ENCODE measurements at regions not wholly inside any gene's neighbourhood (a gene's known extent, or its start where the extent isn't known, plus 50 kb on each side); places are given as distances from the start of the nearest gene placed in this dataset.
"Not testable (repeated sequence)": the region's sequence is repeated elsewhere in the genome, so short reads cannot be mapped to it uniquely, and the experiment has no call there.

DNA sequence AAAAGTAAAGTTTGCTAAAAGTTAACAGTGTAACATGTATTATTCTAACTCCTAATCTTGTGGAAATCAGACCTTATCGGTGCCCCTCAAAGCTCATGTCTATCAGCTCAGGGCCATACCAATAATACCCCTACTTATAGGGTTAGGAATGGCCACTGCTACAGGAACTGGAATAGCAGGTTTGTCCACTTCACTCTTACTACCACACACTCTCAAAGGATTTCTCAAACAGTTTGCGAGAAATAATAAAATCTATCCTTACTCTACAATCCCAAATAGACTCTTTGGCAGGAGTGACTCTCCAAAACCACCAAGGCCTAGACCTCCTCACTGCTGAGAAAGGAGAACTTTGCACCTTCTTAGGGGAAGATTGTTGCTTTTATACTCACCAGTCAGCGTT is 1677.7 kb downstream of the OLFM4 start:
- DNase-seq (ENCODE audit: low spot score), result no peak

- no peak for DNase-seq (ENCODE audit: low spot score)
These were observed 1680.9 kb downstream of the OLFM4 start for GRCh38 chr13:54709546-54709945.

DNA sequence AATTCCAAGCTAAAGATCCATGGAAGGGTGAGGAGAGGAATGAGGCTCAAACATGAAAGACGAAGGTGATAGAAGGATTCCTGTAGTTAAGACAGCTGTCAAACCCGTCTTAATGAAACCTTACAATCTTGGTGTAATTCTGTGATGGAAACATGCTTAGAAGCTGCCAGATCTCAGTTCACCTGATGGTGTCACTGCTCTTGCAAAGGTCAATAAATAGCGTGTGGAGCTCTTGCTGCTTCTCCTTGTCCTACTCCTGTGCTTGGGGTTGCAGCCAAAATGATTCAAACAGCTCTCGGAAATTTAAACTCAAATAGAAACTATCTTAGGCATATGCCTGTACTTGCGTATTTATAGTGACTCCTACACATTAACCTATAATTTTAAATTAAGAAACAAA is 1705.0 kb downstream of the OLFM4 start:
- no peak for DNase-seq (ENCODE audit: low spot score)

DNA sequence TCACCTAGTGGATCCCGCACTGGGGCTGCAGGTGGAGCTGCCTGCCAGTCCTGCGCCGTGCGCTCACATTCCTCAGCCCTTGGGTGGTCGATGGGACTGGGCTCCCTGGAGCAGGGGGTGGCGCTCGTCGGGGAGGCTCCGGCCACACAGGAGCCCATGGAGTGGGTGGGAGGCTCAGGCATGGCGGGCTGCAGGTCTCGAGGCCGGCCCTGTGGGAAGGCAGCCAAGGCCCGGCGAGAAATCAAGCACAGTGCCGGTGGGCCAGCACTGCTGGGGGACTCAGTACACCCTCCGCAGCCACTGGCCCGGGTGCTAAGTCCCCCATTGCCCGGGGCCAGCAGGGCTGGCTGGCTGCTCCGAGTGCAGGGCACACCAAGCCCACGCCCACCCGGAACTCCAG is 1708.6 kb downstream of the OLFM4 start:
- DNase-seq (ENCODE audit: low spot score), result not testable (repeated sequence)

GRCh38 chr13:54742984-54743383 is 1714.4 kb downstream of the OLFM4 start:
- DNase-seq (ENCODE audit: low spot score), result no peak

- DNase-seq (ENCODE audit: low spot score), result no peak
These were observed 1716.1 kb downstream of the OLFM4 start for GRCh38 chr13:54744747-54745146.

GRCh38 chr13:54750521-54750920 is 1721.9 kb downstream of the OLFM4 start:
- no peak for DNase-seq (ENCODE audit: low spot score)

DNA sequence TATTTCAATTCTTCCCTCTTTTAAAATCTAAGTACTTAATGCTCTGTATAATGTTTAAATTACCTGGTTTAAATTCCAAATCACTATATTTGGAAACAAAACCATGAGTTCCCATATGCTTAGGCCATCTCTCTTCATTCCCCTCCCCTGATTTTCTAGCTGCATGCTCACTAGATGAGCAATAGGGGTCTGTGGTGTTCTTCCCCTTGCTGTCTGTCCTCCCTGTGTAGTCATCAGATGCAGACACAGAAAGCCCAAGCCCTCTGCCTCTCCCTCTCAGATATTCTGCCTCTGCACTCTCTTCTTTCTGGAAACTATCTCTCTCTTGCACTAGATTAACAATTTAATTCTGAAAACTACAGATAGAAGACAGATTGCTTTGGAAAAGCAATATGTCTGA is 1730.2 kb downstream of the OLFM4 start:
- no peak for DNase-seq (ENCODE audit: low spot score)

DNA sequence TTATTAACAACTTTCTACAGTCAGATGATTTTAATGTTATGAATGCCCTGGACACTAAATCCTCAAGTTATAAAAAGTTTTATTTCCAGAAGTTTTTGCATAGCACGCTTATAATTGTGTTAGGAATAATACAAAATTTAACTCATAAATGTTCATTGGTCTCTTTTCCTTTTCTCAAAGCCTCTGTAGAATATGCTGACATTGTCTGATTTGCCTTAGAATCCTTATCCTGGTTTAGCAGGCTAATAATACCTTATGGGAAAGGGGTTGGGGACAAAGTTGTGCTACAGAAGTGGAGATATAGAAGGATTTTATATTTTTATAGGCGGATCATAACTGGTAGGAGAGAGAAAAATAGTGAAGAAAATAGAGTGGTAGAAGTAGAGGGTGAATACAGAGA is 1739.6 kb downstream of the OLFM4 start:
- DNase-seq (ENCODE audit: low spot score), result no peak

- no peak for DNase-seq (ENCODE audit: low spot score)
These were observed 1747.0 kb downstream of the OLFM4 start for GRCh38 chr13:54775501-54776191.

- DNase-seq (ENCODE audit: low spot score), result no peak
These were observed 1759.1 kb downstream of the OLFM4 start for GRCh38 chr13:54787754-54788153.

- no peak for DNase-seq (ENCODE audit: low spot score)
These were observed 1771.1 kb downstream of the OLFM4 start for GRCh38 chr13:54799621-54800226.

DNA sequence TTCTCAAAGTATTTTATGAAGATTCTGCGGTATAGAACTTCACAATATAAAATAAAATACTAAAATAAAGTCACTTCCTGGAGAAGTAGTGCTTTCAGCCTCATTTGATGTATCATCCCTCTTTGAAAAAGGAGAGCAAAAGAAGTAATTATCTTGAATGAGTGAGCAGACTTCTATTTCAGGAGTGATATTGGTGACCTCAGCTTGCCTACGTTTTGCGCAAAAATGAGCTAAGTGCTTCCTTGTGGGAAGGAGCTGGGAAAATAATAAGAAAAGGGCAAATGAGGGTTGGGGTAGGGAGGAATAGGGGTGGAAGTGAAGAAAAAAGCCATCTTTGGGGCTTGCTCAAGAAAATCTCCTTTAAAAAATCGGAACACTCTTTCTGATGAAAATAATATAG is 1773.6 kb downstream of the OLFM4 start:
- DNase-seq (ENCODE audit: low spot score), result no peak

GRCh38 chr13:54805743-54806142 is 1777.1 kb downstream of the OLFM4 start:
- DNase-seq (ENCODE audit: low spot score), result no peak

GRCh38 chr13:54821938-54822470 is 1793.4 kb downstream of the OLFM4 start:
- DNase-seq (ENCODE audit: low spot score), result not testable (repeated sequence)

DNA sequence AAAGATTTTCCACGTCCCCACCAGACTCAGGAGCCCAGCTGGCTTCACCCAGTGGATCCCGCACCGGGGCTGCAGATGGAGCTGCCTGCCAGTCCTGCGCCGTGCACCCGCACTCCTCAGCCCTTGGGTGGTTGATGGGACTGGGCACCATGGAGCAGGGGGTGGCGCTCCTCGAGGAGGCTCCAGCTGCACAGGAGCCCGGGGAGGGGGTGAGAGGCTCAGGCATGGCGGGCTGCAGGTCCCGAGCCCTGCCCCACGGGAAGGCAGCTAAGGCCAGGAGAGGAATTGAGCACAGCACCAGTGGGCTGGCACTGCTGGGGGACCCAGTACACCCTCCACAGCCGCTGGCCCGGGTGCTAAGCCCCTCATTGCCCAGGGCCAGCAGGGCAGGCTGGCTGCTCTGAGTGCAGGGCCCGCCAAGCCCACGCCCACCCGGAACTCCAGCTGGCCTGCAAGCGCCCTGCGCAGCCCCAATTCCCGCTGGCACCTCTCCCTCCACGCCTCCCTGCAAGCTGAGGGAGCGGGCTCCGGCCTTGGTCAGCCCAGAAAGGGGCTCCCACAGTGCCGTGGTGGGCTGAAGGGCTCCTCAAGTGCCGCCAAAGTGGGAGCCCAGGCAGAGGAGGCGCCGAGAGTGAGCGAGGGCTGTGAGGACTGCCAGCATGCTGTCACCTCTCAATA is 1800.9 kb downstream of the OLFM4 start:
- not testable (repeated sequence) for DNase-seq (ENCODE audit: low spot score)

DNA sequence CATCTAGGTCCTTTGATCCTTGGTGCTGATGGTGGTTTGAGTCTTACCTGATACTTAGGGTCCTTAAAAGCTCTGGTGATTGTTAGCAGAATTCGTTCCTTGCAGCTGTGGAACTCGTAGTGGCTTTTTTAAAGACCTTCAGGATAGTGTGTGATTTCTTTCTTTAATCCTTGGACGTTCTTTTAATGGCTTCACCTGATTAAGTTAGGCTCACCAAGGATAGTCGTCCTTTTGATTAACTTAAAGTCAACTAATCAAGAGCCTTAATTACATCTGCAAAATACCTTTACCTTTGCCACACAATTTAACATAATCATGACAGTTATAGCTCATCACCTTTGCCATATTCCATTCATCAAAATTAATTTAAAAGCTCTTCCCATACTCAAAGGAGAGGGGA is 1807.7 kb downstream of the OLFM4 start:
- DNase-seq (ENCODE audit: low spot score), result no peak

DNA sequence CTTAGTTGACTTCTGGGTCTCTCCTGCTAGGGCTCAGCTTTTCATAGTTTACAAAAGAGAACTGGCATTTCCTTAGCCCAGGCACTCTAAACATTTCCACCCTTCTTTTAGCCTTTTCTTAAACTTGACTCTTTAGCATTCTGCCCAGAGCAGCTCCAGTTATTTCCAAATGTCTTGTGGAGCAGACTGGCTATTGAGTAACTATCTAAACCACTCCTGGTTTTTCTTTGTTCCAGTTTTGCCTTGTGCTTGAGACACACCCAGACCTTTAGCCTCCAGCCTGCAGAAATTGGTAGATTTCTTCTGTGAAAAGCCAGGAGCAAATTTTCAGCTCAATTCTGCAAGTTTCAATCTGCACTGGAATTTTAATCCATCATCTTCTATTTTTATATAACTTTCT is 1813.1 kb downstream of the OLFM4 start:
- DNase-seq (ENCODE audit: low spot score), result no peak

DNA sequence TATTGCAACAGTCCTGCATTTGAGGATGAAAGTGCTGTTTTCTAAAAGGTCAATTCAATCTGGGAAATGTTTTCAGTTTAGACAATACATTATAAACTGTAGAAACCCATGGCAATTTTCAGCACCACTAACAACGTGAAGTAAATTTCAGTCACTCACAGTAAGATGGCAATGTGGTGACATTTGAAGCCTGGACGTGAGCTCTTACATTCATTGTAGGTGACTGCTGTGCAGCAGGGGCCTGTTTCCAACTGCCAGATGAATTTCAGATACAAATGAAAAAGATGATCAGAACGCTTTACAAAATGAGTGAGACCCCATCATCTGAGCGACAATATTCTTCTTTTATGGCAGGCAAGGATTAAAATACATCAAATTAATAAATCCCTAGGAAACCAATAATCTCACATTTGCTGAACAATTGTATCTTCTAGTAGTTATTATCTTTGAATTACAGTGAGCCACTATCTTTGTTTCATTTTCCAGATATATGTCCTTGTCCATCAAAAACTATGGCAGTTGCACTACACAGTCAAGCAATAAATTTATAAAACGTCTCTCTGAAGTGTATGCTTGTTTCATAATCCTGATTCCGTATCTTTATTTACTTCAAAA is 1816.8 kb downstream of the OLFM4 start:
- no peak for DNase-seq (ENCODE audit: low spot score)

GRCh38 chr13:54852831-54853230 is 1824.2 kb downstream of the OLFM4 start:
- no peak for DNase-seq (ENCODE audit: low spot score)

- no peak for DNase-seq (ENCODE audit: low spot score)
These were observed 1831.2 kb downstream of the OLFM4 start for GRCh38 chr13:54859827-54860226.

GRCh38 chr13:54875111-54875510 is 1846.5 kb downstream of the OLFM4 start:
- DNase-seq (ENCODE audit: low spot score), result no peak

DNA sequence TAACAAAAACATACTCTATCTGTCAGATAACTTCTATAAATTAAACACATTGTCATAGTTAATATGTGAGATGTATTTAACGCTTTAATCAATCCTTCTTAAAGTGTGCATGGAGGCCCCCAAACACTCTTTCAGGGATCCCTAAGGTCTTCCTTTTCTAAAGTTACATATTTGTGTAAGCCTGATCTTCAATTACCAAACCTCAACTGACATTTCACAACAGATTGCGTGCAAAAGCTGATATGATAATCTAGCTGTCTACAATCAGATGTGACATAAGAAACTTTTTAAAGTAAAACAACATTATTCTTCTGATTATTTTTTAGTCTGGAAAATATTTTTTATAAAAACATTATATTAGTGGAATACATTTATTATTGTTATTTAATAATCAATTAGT is 1850.4 kb downstream of the OLFM4 start:
- no peak for DNase-seq (ENCODE audit: low spot score)
